OCI-LY7 (cell line): ENCODE measurements at regions not wholly inside any gene's neighbourhood (a gene's known extent, or its start where the extent isn't known, plus 50 kb on each side); places are given as distances from the start of the nearest gene placed in this dataset.

Source experiments
- EZH2phosphoT487 ChIP-seq: fragments of 200-600 bp; sonication (generic); IDR thresholded peaks from 2 replicates; pipeline ENCODE4 v1.6.1; 2018; ENCODE audit warnings: low read depth, borderline replicate concordance, mild to moderate bottlenecking, mixed run types, antibody characterized with exemption, low read length, moderate library complexity, mixed read lengths
- TF ChIP-seq, protein P1 (sequence below): fragments of 200-600 bp; sonication (generic); conservative IDR thresholded peaks from 2 replicates; pipeline ENCODE4 v1.5.1; 2014; ENCODE audit warnings: mild to moderate bottlenecking, antibody characterized with exemption, low read length, moderate library complexity, mixed read lengths

DNA sequence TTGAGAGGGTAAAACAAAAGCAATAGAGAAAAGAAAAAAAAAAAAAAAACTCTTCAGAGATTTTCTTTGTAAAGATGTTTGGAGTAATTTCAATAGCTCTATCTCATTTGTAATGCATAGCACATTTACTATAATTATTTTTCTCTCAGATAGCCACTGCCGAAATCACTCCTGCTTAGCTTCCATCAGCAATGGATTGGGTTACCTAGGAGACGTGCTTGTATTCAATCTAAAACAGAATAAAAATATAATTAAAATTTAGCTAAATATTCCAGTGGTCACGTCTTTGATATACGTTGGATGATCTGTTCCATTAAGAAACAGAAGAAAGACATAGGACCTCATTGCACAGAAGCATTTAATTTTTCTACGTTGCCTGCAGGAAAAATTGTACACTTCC, 1435.7 kb upstream of the DDX18 start:
- TF ChIP-seq, protein P1, sequence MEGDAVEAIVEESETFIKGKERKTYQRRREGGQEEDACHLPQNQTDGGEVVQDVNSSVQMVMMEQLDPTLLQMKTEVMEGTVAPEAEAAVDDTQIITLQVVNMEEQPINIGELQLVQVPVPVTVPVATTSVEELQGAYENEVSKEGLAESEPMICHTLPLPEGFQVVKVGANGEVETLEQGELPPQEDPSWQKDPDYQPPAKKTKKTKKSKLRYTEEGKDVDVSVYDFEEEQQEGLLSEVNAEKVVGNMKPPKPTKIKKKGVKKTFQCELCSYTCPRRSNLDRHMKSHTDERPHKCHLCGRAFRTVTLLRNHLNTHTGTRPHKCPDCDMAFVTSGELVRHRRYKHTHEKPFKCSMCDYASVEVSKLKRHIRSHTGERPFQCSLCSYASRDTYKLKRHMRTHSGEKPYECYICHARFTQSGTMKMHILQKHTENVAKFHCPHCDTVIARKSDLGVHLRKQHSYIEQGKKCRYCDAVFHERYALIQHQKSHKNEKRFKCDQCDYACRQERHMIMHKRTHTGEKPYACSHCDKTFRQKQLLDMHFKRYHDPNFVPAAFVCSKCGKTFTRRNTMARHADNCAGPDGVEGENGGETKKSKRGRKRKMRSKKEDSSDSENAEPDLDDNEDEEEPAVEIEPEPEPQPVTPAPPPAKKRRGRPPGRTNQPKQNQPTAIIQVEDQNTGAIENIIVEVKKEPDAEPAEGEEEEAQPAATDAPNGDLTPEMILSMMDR = no peak
- no peak for TF ChIP-seq EZH2phosphoT487
